ENCODE measurements at regions not wholly inside any gene's neighbourhood (a gene's known extent, or its start where the extent isn't known, plus 50 kb on each side); places are given as distances from the start of the nearest gene placed in this dataset.

DNA sequence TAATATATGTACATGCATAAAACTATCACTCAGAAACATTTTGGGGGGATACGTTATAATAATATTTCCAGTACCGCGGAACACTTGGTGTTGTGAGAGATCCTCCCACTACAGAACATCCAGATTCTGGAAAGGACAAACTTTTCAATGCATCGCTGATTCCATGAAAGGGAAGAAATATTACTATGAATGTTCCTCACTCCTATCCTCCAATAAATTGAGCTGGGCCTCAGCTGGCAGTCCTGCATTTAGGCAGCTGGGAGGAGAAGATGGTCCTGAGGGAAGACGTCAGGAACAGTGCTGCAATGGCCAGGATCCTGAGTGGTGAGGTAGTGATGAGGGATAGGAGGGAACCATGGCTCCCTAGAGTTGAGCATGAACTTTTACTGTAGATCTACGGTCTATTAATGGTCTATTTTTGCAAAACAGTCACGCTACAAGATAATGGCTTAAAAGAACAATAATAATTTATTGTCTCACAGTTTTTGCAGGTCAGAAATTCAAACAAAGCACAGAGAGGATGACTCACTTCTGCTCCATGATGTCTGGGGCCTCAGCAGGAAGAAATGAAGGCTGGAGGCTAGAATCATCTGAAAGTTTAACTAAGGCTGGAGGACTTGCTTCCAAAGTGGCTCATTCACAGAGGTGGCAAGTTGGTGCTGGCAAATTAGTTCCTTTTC lies 538.1 kb downstream of the STIM2 start:
- H3K9me2 ChIP-seq (ENCODE audit: insufficient read depth) = no peaks in the 10 kb centered on the region
- no peak overlapping the region for H3K27ac Mint-ChIP-seq
- H3K79me2 ChIP-seq (replicated peaks; ENCODE audit: insufficient read depth) = no peaks in the 10 kb centered on the region
- H3K27me3 Mint-ChIP-seq (ENCODE audit: insufficient read depth, low read depth, poor library complexity) = peaks cover 2% of the 10 kb centered on the region
- no peak overlapping the region for H2AFZ ChIP-seq
- no peaks in the 10 kb centered on the region for H3K4me1 Mint-ChIP-seq
- no peak for DNase-seq (ENCODE audit: low spot score)
- H3K4me3 Mint-ChIP-seq = no peak overlapping the region
- no peak overlapping the region for H3K27ac ChIP-seq (ENCODE audit: low read depth)
- no peaks in the 10 kb centered on the region for H4K20me1 ChIP-seq (replicated peaks; ENCODE audit: insufficient read depth)
- TF ChIP-seq, protein P1, sequence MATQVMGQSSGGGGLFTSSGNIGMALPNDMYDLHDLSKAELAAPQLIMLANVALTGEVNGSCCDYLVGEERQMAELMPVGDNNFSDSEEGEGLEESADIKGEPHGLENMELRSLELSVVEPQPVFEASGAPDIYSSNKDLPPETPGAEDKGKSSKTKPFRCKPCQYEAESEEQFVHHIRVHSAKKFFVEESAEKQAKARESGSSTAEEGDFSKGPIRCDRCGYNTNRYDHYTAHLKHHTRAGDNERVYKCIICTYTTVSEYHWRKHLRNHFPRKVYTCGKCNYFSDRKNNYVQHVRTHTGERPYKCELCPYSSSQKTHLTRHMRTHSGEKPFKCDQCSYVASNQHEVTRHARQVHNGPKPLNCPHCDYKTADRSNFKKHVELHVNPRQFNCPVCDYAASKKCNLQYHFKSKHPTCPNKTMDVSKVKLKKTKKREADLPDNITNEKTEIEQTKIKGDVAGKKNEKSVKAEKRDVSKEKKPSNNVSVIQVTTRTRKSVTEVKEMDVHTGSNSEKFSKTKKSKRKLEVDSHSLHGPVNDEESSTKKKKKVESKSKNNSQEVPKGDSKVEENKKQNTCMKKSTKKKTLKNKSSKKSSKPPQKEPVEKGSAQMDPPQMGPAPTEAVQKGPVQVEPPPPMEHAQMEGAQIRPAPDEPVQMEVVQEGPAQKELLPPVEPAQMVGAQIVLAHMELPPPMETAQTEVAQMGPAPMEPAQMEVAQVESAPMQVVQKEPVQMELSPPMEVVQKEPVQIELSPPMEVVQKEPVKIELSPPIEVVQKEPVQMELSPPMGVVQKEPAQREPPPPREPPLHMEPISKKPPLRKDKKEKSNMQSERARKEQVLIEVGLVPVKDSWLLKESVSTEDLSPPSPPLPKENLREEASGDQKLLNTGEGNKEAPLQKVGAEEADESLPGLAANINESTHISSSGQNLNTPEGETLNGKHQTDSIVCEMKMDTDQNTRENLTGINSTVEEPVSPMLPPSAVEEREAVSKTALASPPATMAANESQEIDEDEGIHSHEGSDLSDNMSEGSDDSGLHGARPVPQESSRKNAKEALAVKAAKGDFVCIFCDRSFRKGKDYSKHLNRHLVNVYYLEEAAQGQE (IDR thresholded peaks at IDR 0.05; ENCODE audit: unreplicated experiment) = no peak
- TF ChIP-seq ETS1 (IDR thresholded peaks at IDR 0.05) (no peak), JUNB (IDR thresholded peaks at IDR 0.05; ENCODE audit: unreplicated experiment) (no peak), EZH2 (IDR thresholded peaks at IDR 0.05; ENCODE audit: low read depth, unreplicated experiment) (no peak), STAT1 (IDR thresholded peaks at IDR 0.05; ENCODE audit: unreplicated experiment) (no peak), CREB1 (CRISPR knock-in tag; IDR thresholded peaks at IDR 0.05; ENCODE audit: low read depth) (no peak), ZNF331 (CRISPR knock-in tag; IDR thresholded peaks at IDR 0.05; ENCODE audit: low read depth) (no peak), POLR2AphosphoS5 (IDR thresholded peaks at IDR 0.05; ENCODE audit: low read depth) (no peak), ZNF114 (CRISPR knock-in tag; IDR thresholded peaks at IDR 0.05) (no peak), NANOG (IDR thresholded peaks at IDR 0.05; ENCODE audit: borderline replicate concordance) (no peak), EZH2phosphoT487 (IDR thresholded peaks at IDR 0.05; ENCODE audit: unreplicated experiment) (no peak)
- TF ChIP-seq, protein P2, sequence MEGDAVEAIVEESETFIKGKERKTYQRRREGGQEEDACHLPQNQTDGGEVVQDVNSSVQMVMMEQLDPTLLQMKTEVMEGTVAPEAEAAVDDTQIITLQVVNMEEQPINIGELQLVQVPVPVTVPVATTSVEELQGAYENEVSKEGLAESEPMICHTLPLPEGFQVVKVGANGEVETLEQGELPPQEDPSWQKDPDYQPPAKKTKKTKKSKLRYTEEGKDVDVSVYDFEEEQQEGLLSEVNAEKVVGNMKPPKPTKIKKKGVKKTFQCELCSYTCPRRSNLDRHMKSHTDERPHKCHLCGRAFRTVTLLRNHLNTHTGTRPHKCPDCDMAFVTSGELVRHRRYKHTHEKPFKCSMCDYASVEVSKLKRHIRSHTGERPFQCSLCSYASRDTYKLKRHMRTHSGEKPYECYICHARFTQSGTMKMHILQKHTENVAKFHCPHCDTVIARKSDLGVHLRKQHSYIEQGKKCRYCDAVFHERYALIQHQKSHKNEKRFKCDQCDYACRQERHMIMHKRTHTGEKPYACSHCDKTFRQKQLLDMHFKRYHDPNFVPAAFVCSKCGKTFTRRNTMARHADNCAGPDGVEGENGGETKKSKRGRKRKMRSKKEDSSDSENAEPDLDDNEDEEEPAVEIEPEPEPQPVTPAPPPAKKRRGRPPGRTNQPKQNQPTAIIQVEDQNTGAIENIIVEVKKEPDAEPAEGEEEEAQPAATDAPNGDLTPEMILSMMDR (conservative IDR thresholded peaks at IDR 0.05; ENCODE audit: low read depth in 2 of 2) = no peak
- TF ChIP-seq, protein P3, sequence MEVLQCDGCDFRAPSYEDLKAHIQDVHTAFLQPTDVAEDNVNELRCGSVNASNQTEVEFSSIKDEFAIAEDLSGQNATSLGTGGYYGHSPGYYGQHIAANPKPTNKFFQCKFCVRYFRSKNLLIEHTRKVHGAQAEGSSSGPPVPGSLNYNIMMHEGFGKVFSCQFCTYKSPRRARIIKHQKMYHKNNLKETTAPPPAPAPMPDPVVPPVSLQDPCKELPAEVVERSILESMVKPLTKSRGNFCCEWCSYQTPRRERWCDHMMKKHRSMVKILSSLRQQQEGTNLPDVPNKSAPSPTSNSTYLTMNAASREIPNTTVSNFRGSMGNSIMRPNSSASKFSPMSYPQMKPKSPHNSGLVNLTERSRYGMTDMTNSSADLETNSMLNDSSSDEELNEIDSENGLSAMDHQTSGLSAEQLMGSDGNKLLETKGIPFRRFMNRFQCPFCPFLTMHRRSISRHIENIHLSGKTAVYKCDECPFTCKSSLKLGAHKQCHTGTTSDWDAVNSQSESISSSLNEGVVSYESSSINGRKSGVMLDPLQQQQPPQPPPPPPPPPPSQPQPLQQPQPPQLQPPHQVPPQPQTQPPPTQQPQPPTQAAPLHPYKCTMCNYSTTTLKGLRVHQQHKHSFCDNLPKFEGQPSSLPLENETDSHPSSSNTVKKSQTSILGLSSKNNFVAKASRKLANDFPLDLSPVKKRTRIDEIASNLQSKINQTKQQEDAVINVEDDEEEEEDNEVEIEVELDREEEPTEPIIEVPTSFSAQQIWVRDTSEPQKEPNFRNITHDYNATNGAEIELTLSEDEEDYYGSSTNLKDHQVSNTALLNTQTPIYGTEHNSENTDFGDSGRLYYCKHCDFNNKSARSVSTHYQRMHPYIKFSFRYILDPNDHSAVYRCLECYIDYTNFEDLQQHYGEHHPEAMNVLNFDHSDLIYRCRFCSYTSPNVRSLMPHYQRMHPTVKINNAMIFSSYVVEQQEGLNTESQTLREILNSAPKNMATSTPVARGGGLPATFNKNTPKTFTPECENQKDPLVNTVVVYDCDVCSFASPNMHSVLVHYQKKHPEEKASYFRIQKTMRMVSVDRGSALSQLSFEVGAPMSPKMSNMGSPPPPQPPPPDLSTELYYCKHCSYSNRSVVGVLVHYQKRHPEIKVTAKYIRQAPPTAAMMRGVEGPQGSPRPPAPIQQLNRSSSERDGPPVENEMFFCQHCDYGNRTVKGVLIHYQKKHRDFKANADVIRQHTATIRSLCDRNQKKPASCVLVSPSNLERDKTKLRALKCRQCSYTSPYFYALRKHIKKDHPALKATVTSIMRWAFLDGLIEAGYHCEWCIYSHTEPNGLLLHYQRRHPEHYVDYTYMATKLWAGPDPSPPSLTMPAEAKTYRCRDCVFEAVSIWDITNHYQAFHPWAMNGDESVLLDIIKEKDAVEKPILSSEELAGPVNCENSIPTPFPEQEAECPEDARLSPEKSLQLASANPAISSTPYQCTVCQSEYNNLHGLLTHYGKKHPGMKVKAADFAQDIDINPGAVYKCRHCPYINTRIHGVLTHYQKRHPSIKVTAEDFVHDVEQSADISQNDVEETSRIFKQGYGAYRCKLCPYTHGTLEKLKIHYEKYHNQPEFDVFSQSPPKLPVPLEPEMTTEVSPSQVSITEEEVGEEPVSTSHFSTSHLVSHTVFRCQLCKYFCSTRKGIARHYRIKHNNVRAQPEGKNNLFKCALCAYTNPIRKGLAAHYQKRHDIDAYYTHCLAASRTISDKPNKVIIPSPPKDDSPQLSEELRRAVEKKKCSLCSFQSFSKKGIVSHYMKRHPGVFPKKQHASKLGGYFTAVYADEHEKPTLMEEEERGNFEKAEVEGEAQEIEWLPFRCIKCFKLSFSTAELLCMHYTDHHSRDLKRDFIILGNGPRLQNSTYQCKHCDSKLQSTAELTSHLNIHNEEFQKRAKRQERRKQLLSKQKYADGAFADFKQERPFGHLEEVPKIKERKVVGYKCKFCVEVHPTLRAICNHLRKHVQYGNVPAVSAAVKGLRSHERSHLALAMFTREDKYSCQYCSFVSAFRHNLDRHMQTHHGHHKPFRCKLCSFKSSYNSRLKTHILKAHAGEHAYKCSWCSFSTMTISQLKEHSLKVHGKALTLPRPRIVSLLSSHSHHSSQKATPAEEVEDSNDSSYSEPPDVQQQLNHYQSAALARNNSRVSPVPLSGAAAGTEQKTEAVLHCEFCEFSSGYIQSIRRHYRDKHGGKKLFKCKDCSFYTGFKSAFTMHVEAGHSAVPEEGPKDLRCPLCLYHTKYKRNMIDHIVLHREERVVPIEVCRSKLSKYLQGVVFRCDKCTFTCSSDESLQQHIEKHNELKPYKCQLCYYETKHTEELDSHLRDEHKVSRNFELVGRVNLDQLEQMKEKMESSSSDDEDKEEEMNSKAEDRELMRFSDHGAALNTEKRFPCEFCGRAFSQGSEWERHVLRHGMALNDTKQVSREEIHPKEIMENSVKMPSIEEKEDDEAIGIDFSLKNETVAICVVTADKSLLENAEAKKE (CRISPR knock-in tag; IDR thresholded peaks at IDR 0.05) = no peak
- H3K36me3 ChIP-seq (ENCODE audit: insufficient read depth) = 0 out of 2 replicates have a peak, but pooled peaks cover 3% of the 10 kb centered on the region
- H3K4me3 ChIP-seq = no peak overlapping the region
- H3K4me2 ChIP-seq = no peak overlapping the region
- H3K4me1 ChIP-seq (ENCODE audit: insufficient read depth) = no peaks in the 10 kb centered on the region
- H3K27me3 ChIP-seq (ENCODE audit: insufficient read depth) = no peaks in the 10 kb centered on the region
- no peak for ATAC-seq
- no peaks in the 10 kb centered on the region for H3F3A ChIP-seq (replicated peaks; ENCODE audit: low read depth)
- H3K9me3 Mint-ChIP-seq = peaks cover 25% of the 10 kb centered on the region
- peaks cover 7% of the 10 kb centered on the region; the same call in 2 of the 3 replicates for H3K36me3 Mint-ChIP-seq (ENCODE audit: low read depth)
